ENCODE measurements at regions not wholly inside any gene's neighbourhood (a gene's known extent, or its start where the extent isn't known, plus 50 kb on each side); places are given as distances from the start of the nearest gene placed in this dataset.

GRCh38 chr11:87736928-87737327 lies 438.3 kb downstream of the RAB38 start:
- no peaks in the 10 kb centered on the region for H4K20me1 ChIP-seq (replicated peaks in 1 of 2; ENCODE audit: control insufficient read depth in 1 of 2, insufficient read depth in 2 of 2, low read length in 2 of 2)
- no peaks in the 10 kb centered on the region; a peak in 1 of 4 replicates for H3K9me3 ChIP-seq (ENCODE audit: insufficient read depth in 2 of 2, low read depth in 1 of 2, low read length in 1 of 2)
- H3K4me1 ChIP-seq (replicated peaks in 1 of 4; ENCODE audit: control insufficient read depth in 3 of 4, insufficient read depth in 4 of 4, low read length in 3 of 4), result no peaks in the 10 kb centered on the region
- WGBS, 2 experiments (ENCODE audit: extremely low coverage in 1 of 2, insufficient coverage in 1 of 2, insufficient read length in 1 of 2, insufficient replicate concordance in 2 of 2, low coverage in 1 of 2, low lambda C conversion rate in 2 of 2, missing lambda C conversion rate in 1 of 2), result 87% methylated on average over 1 of the region's 1 CpG; no CpG with 5 or more reads in 1 of the 2 experiments
- no peaks in the 10 kb centered on the region for H3K36me3 ChIP-seq (ENCODE audit: control insufficient read depth in 2 of 4, insufficient read depth in 4 of 4, low read length in 3 of 4)
- CTCF ChIA-PET (ENCODE audit: partially characterized antibody), result interaction anchor here (1.3 to 1.9 kb wide), 2 partner anchors 14 to 26 kb away, joined by 3 to 7 read pairs; no protein-coding TSS in a partner anchor
- no peaks in the 10 kb centered on the region for H3K27me3 ChIP-seq (replicated peaks in 1 of 4; ENCODE audit: control insufficient read depth in 3 of 4, extremely low read depth in 1 of 4, insufficient read depth in 3 of 4, low read length in 3 of 4)
- no peak overlapping the region for H4K8ac ChIP-seq (ENCODE audit: extremely low read depth, insufficient read depth, low read length)
- DNase-seq (ENCODE audit: low read depth in 1 of 2, low spot score in 2 of 2), result no peak
- no peak overlapping the region for H2BK15ac ChIP-seq (ENCODE audit: low read length)
- no peak overlapping the region for H3K9ac ChIP-seq (replicated peaks in 1 of 4; ENCODE audit: extremely low read depth in 1 of 4, low read depth in 3 of 4, low read length in 3 of 4)
- no peak overlapping the region for H3K4me3 ChIP-seq (ENCODE audit: extremely low read depth in 1 of 4, insufficient read depth in 2 of 4, low read depth in 3 of 4, low read length in 4 of 4)
- no peak overlapping the region for H2AFZ ChIP-seq (ENCODE audit: low read length)
- no peak overlapping the region for H2AK5ac ChIP-seq (ENCODE audit: low read depth, low read length)
- no peak overlapping the region for H2BK12ac ChIP-seq (ENCODE audit: low read depth, low read length)
- no peaks in the 10 kb centered on the region for H3K79me2 ChIP-seq (ENCODE audit: control insufficient read depth in 1 of 2, insufficient read depth in 2 of 2, low read length in 2 of 2)
- no peaks in the 10 kb centered on the region for H3K79me1 ChIP-seq (ENCODE audit: low read depth, low read length)
- H4K5ac ChIP-seq (ENCODE audit: insufficient read length, low read depth, low read length), result no peak overlapping the region
- H3K56ac ChIP-seq (replicated peaks; ENCODE audit: insufficient read length, low read depth, low read length), result no peak overlapping the region
- H3K18ac ChIP-seq (ENCODE audit: extremely low read depth, low read length), result no peak overlapping the region
- no peak overlapping the region for H3K27ac ChIP-seq (ENCODE audit: low read depth, low read length)
- H4K91ac ChIP-seq (replicated peaks; ENCODE audit: insufficient read length, low read length), result no peak overlapping the region
- POLR2A ChIA-PET (ENCODE audit: partially characterized antibody), result no interaction called here
- no peak overlapping the region for H2BK120ac ChIP-seq (replicated peaks; ENCODE audit: low read depth, low read length)
- no peak overlapping the region for H2BK5ac ChIP-seq (ENCODE audit: low read depth, low read length)
- no peak for FAIRE-seq
- no peak overlapping the region for H3K4me2 ChIP-seq (ENCODE audit: insufficient read depth in 1 of 2, low read depth in 2 of 2, low read length in 2 of 2)
- H3K23ac ChIP-seq (ENCODE audit: insufficient read length), result no peak overlapping the region
- no peaks in the 10 kb centered on the region for H3K23me2 ChIP-seq (ENCODE audit: low read depth, low read length)
- no peak overlapping the region for H3K14ac ChIP-seq (ENCODE audit: insufficient read length)
- no peak overlapping the region for H3K4ac ChIP-seq (replicated peaks; ENCODE audit: insufficient read length, low read depth, low read length)
- no peak overlapping the region for H2BK20ac ChIP-seq (ENCODE audit: low read length)
- TF ChIP-seq GTF2F1 (IDR thresholded peaks at IDR 0.05; ENCODE audit: borderline replicate concordance, low read depth, low read length) (no peak), CTCF (IDR thresholded peaks at IDR 0.05; ENCODE audit: control extremely low read depth in 1 of 3, insufficient read depth in 1 of 3, low read depth in 1 of 3, low read length in 3 of 3) (no peak), CHD2 (IDR thresholded peaks at IDR 0.05; ENCODE audit: low read length) (no peak), KDM1A (IDR thresholded peaks at IDR 0.05; ENCODE audit: borderline replicate concordance, low read length) (no peak), TBP (IDR thresholded peaks at IDR 0.05; ENCODE audit: low read depth, low read length) (no peak), SRF (IDR thresholded peaks at IDR 0.05; ENCODE audit: low read depth, low read length) (no peak), ATF2 (IDR thresholded peaks at IDR 0.05; ENCODE audit: low read length) (no peak), CHD1 (IDR thresholded peaks at IDR 0.05; ENCODE audit: low read depth, low read length) (no peak), KDM5A (IDR thresholded peaks at IDR 0.05; ENCODE audit: low read length) (no peak), RBBP5 (IDR thresholded peaks at IDR 0.05; ENCODE audit: borderline replicate concordance, low read depth, low read length) (no peak), EP300 (IDR thresholded peaks at IDR 0.05; ENCODE audit: borderline replicate concordance in 1 of 2, low read depth in 2 of 2, low read length in 2 of 2) (no peak)
